Fibroblast of skin of left quadriceps (primary cell): ENCODE measurements at regions not wholly inside any gene's neighbourhood (a gene's known extent, or its start where the extent isn't known, plus 50 kb on each side); places are given as distances from the start of the nearest gene placed in this dataset.
"Not testable (repeated sequence)": the region's sequence is repeated elsewhere in the genome, so short reads cannot be mapped to it uniquely, and the experiment has no call there.

Experiments
- DNase-seq, 2 experiments: peaks; one replicate each; pipeline ENCODE4 v3.0.0-alpha.2; 2013; ENCODE audit warnings: low read depth in 2 of 2

GRCh38 chr9:106752581-106752980, 110.4 kb upstream of the ZNF462 start:
- DNase-seq, result no peak

- DNase-seq, result no peak
Observed at GRCh38 chr9:106753155-106753671, 109.8 kb upstream of the ZNF462 start.

GRCh38 chr9:106755736-106756135, 107.2 kb upstream of the ZNF462 start:
- no peak for DNase-seq

- DNase-seq, result no peak
Observed at GRCh38 chr9:106757514-106757913, 105.5 kb upstream of the ZNF462 start.

GRCh38 chr9:106758911-106759310, 104.1 kb upstream of the ZNF462 start:
- DNase-seq, result no peak

GRCh38 chr9:106761493-106761892, 101.5 kb upstream of the ZNF462 start:
- DNase-seq, result no peak

GRCh38 chr9:106766616-106767015, 96.3 kb upstream of the ZNF462 start:
- DNase-seq, result no peak

- no peak for DNase-seq
Observed at GRCh38 chr9:106769331-106769730, 93.6 kb upstream of the ZNF462 start.

GRCh38 chr9:106771608-106772007, 91.4 kb upstream of the ZNF462 start:
- no peak for DNase-seq

- no peak for DNase-seq
Observed at GRCh38 chr9:106772523-106773290, 90.3 kb upstream of the ZNF462 start.

GRCh38 chr9:106773750-106774149, 89.2 kb upstream of the ZNF462 start:
- DNase-seq, result no peak

GRCh38 chr9:106775960-106776359, 87.0 kb upstream of the ZNF462 start:
- DNase-seq, result no peak

GRCh38 chr9:106779796-106780195, 83.2 kb upstream of the ZNF462 start:
- no peak for DNase-seq

GRCh38 chr9:106783121-106783520, 79.8 kb upstream of the ZNF462 start:
- DNase-seq, result no peak

- no peak for DNase-seq
Observed at GRCh38 chr9:106784076-106784475, 78.9 kb upstream of the ZNF462 start.

GRCh38 chr9:106785200-106785599, 77.8 kb upstream of the ZNF462 start:
- DNase-seq, result no peak

- DNase-seq, result not testable (repeated sequence)
Observed at GRCh38 chr9:106788021-106788420, 74.9 kb upstream of the ZNF462 start.

GRCh38 chr9:106795031-106795430, 67.9 kb upstream of the ZNF462 start:
- DNase-seq, result no peak

GRCh38 chr9:106796771-106797170, 66.2 kb upstream of the ZNF462 start:
- peak in 1 of 2 experiments; percentile 38 for DNase-seq

- DNase-seq, result no peak
Observed at GRCh38 chr9:106797299-106797698, 65.7 kb upstream of the ZNF462 start.

GRCh38 chr9:106798016-106798799, 64.8 kb upstream of the ZNF462 start:
- no peak for DNase-seq

GRCh38 chr9:106799152-106799551, 63.8 kb upstream of the ZNF462 start:
- DNase-seq, result peak; percentile 88 to 89

- no peak for DNase-seq
Observed at GRCh38 chr9:106800701-106801270, 62.2 kb upstream of the ZNF462 start.
